DND-41 (cell line): ENCODE measurements at regions not wholly inside any gene's neighbourhood (a gene's known extent, or its start where the extent isn't known, plus 50 kb on each side); places are given as distances from the start of the nearest gene placed in this dataset.

Experiments
- ATAC-seq: fragments of 200-7000 bp; cut with Tn5 transposase; 3 replicates; pipeline ENCODE4 v1.9.1; 2021; ENCODE audit warnings: low read depth; ENCODE audit not compliant: insufficient read depth
- DNase-seq: peaks from one replicate; pipeline ENCODE4 v3.0.0-alpha.2; 2020
- H2AFZ ChIP-seq: 2 replicates; pipeline ENCODE4 v1.6.0; 2012; ENCODE audit warnings: low read depth, low read length
- H3K27ac ChIP-seq: 2 replicates; pipeline ENCODE4 v1.5.1; 2012; ENCODE audit warnings: low read length, inconsistent platforms
- H3K27me3 ChIP-seq: fragments of 200-600 bp; sonication (generic); 2 replicates; pipeline ENCODE4 v1.6.0; 2012; ENCODE audit warnings: low read length, mild to moderate bottlenecking, inconsistent platforms; ENCODE audit not compliant: insufficient read depth, poor library complexity
- H3K36me3 ChIP-seq: 2 replicates; pipeline ENCODE4 v1.5.1; 2012; ENCODE audit warnings: low read length, inconsistent platforms; ENCODE audit not compliant: insufficient read depth
- H3K4me1 ChIP-seq: 2 replicates; pipeline ENCODE4 v1.5.1; 2012; ENCODE audit warnings: mild to moderate bottlenecking, low read length; ENCODE audit not compliant: insufficient read depth
- H3K4me2 ChIP-seq: 2 replicates; pipeline ENCODE4 v1.6.0; 2012; ENCODE audit warnings: mild to moderate bottlenecking, moderate library complexity, low read length, inconsistent platforms; ENCODE audit not compliant: insufficient read depth
- H3K4me3 ChIP-seq, 2 experiments: fragments of 200-600 bp in 1 of 2; shearing (Covaris generic) in 1 of 2; 2 replicates each; pipeline ENCODE4 v1.5.1; 2012 to 2016; ENCODE audit warnings: inconsistent platforms in 2 of 2, low read length in 2 of 2, mild to moderate bottlenecking in 2 of 2, low read depth in 1 of 2, moderate library complexity in 1 of 2
- H3K79me2 ChIP-seq: 2 replicates; pipeline ENCODE4 v1.6.0; 2012; ENCODE audit warnings: low read length, inconsistent platforms; ENCODE audit not compliant: insufficient read depth
- H3K9ac ChIP-seq: 2 replicates; pipeline ENCODE4 v1.6.0; 2012; ENCODE audit warnings: low read depth, mild to moderate bottlenecking, inconsistent platforms, low read length, moderate library complexity
- H3K9me3 ChIP-seq: 2 replicates; pipeline ENCODE4 v1.5.1; 2012; ENCODE audit warnings: low read length, moderate library complexity, mild to moderate bottlenecking, inconsistent platforms; ENCODE audit not compliant: insufficient read depth, severe bottlenecking
- H4K20me1 ChIP-seq: 2 replicates; pipeline ENCODE4 v1.6.0; 2012; ENCODE audit warnings: low read length; ENCODE audit not compliant: insufficient read depth
- CTCF ChIP-seq: IDR thresholded peaks from 2 replicates; pipeline ENCODE4 v1.5.1; 2012; ENCODE audit warnings: borderline replicate concordance, low read length, moderate library complexity, mild to moderate bottlenecking; ENCODE audit not compliant: poor library complexity, severe bottlenecking; ENCODE audit errors: extremely low read depth
- EZH2 ChIP-seq: IDR thresholded peaks from 3 replicates; pipeline ENCODE4 v1.6.1; 2012; ENCODE audit warnings: borderline replicate concordance, low read depth, mild to moderate bottlenecking, moderate library complexity, low read length, inconsistent platforms; ENCODE audit not compliant: severe bottlenecking

GRCh38 chr1:88351960-88352359 lies 332.1 kb upstream of the PKN2 start:
- no peak overlapping the region for H3K4me2 ChIP-seq
- H3K9ac ChIP-seq, result no peak overlapping the region
- H3K27ac ChIP-seq, result no peak overlapping the region
- no peaks in the 10 kb centered on the region for H3K9me3 ChIP-seq
- no peaks in the 10 kb centered on the region for H4K20me1 ChIP-seq
- H3K4me3 ChIP-seq, result no peak overlapping the region
- no peak overlapping the region for H2AFZ ChIP-seq
- DNase-seq, result no peak
- TF ChIP-seq CTCF (no peak), EZH2 (no peak)
- no peak for ATAC-seq
- H3K4me1 ChIP-seq, result no peaks in the 10 kb centered on the region
- H3K79me2 ChIP-seq, result no peaks in the 10 kb centered on the region
- H3K36me3 ChIP-seq, result no peaks in the 10 kb centered on the region
- H3K27me3 ChIP-seq, result no peaks in the 10 kb centered on the region

DNA sequence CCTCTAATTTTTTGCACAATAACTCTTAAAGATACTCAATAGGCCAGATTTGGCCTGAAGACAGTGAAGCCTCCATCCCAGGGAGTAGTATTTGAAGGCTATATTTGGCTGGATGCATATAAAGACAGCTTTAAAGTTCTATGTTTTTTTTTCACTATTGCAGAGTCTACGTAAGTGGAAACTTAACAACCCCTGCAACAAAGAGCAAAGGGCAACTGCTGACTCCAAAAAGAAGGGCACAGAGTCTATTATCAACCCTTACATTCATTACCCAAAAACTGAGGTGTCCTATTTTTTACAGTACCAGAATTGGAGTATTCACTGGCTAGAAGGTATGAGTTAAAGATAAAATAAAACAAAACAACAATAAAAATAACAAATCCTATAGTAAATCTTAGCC lies 329.8 kb upstream of the PKN2 start:
- no peak overlapping the region for H3K9ac ChIP-seq
- H2AFZ ChIP-seq, result no peak overlapping the region
- no peaks in the 10 kb centered on the region for H3K36me3 ChIP-seq
- no peak overlapping the region for H3K27ac ChIP-seq
- TF ChIP-seq CTCF, result no peak
- ATAC-seq (no peak), DNase-seq (no peak)
- no peaks in the 10 kb centered on the region for H3K27me3 ChIP-seq
- no peaks in the 10 kb centered on the region for H4K20me1 ChIP-seq
- H3K4me2 ChIP-seq, result no peak overlapping the region
- no peaks in the 10 kb centered on the region for H3K79me2 ChIP-seq
- no peaks in the 10 kb centered on the region for H3K4me1 ChIP-seq
- no peaks in the 10 kb centered on the region for H3K9me3 ChIP-seq
- H3K4me3 ChIP-seq, result no peak overlapping the region

DNA sequence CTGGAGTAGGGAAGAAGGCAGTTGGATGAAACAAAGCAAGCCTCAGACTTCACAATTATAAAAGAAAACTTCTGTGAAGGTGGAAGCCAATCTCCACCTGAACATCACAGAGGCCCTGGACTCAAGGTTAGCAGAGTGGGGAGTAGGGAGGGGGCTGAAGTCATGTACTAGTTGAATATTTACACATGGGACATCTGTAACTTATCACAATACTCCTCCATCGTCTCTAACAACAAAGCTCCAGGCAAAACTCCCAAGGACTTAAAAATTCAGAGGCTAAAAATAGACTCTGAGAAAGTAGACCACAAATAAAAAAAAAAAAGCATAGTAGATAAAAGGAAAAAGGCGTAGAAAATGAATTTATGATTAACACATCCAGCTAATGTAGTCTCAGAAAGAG lies 326.3 kb upstream of the PKN2 start:
- ATAC-seq, result no peak
- no peak for DNase-seq

More for the DNA sequence above, 326.3 kb upstream of the PKN2 start:
- H3K36me3 ChIP-seq, result no peaks in the 10 kb centered on the region
- no peaks in the 10 kb centered on the region for H3K4me1 ChIP-seq
- no peak overlapping the region for H3K4me3 ChIP-seq
- H3K27me3 ChIP-seq, result no peaks in the 10 kb centered on the region
- H3K9ac ChIP-seq, result no peak overlapping the region
- H3K79me2 ChIP-seq, result no peaks in the 10 kb centered on the region
- no peaks in the 10 kb centered on the region for H3K9me3 ChIP-seq
- TF ChIP-seq CTCF (no peak), EZH2 (no peak)
- no peaks in the 10 kb centered on the region for H4K20me1 ChIP-seq
- H3K27ac ChIP-seq, result no peak overlapping the region
- no peak overlapping the region for H3K4me2 ChIP-seq
- H2AFZ ChIP-seq, result no peak overlapping the region
